GM21529 (cell line): ENCODE measurements at regions not wholly inside any gene's neighbourhood (a gene's known extent, or its start where the extent isn't known, plus 50 kb on each side); places are given as distances from the start of the nearest gene placed in this dataset.
"Not testable (repeated sequence)": the region's sequence is repeated elsewhere in the genome, so short reads cannot be mapped to it uniquely, and the experiment has no call there.

Experiments
- ATAC-seq: cut with Tn5 transposase; IDR thresholded peaks from one replicate; pipeline ENCODE4 v1.9.1; 2021; ENCODE audit not compliant: unreplicated experiment

DNA sequence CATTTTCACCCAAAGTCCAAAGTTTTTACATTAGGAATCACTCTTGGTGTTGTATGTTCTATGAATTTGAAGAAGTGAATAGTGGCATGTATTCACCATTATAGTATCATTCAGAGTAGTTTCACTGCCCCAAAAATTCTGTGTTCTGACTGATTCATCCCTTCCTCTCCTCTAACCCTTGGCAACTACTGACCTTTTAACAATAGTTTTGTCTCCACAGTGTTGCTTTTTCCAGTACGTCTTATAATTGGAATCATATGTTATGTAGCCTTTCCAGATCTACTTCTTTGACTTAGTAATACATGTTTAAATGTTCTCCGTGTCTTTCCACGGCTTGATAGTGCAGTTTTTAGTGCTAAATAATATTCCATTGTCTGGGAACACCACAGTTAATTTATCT is 379.0 kb upstream of the SGO1 start:
- no peak for ATAC-seq

DNA sequence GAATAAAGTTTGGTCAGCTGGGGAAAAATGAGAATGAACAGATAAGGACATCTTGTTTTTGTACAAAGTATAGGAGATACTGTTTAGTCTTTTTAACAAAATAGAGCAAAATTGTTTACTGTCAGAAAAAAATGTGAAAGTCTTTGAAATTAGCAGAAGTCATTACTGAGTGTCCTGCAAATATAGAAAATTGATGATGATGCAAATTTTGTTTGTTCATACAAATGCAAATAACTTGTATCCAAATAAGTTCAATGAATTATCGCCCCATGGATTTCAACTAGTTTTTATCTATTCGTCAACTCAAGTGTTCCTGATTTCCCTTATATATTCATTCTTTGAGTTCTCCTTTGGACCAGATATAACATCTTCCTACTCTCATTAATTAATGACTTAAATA is 378.0 kb upstream of the SGO1 start:
- no peak for ATAC-seq

DNA sequence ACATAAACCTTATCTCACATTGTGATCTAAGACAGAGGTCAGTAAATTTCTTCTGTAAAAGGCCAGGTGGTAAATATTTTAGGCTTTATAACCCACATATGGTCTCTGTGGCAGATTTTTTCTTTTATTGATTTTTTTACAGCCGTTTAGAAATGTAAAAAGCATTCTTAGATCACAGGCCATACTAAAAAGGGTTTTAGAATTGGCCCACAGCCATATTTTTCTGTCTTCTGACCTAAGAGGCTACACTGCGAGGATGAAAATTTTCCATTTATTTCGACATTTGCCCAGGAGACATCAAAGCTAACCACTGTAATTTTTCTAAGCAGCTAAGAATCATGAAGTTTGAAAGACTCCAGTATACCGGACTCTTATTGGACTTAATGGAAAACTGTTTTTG is 377.2 kb upstream of the SGO1 start:
- no peak for ATAC-seq

DNA sequence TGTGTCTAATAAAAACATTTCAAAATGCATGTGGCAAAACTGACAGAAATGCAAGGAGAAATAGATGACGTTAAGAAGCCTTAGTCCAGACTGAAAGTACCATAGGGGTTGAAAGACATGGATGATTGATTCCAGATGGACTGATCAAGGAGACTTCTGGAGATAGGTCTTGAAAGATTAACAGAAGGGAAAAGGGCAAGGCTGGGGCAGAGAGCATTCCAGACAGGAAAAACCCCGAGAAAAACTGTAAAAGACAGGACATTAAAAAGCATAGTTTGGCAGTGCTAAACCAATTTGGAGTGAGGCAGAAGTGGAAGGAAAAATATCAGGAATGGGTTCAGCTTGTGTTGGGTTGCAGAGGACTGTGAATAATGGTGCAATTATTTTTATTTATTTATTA is 375.2 kb upstream of the SGO1 start:
- ATAC-seq = no peak

DNA sequence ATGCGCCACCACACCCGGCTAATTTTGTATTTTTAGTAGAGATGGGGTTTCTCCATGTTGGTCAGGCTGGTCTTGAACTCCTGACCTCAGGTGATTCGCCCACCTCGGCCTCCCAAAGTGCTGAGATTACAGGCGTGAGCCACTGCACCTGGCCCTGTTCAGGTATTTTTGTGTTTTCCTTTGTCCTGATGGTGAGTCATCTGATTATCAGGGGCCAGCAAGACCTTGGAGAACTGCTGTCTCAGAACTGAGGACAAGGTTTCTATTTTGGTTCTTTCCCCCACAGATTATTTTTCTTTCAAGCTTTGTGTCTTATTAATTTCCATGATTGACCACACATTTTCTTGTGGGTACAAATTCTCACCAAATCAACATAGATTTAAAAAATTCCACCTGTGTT is 374.4 kb upstream of the SGO1 start:
- not testable (repeated sequence) for ATAC-seq

- ATAC-seq = no peak
Observed at GRCh38 chr3:20558161-20558560, 372.2 kb upstream of the SGO1 start.

GRCh38 chr3:20556661-20557060 is 370.7 kb upstream of the SGO1 start:
- ATAC-seq = no peak

- ATAC-seq = no peak
Observed at GRCh38 chr3:20552605-20553275, 366.7 kb upstream of the SGO1 start.

DNA sequence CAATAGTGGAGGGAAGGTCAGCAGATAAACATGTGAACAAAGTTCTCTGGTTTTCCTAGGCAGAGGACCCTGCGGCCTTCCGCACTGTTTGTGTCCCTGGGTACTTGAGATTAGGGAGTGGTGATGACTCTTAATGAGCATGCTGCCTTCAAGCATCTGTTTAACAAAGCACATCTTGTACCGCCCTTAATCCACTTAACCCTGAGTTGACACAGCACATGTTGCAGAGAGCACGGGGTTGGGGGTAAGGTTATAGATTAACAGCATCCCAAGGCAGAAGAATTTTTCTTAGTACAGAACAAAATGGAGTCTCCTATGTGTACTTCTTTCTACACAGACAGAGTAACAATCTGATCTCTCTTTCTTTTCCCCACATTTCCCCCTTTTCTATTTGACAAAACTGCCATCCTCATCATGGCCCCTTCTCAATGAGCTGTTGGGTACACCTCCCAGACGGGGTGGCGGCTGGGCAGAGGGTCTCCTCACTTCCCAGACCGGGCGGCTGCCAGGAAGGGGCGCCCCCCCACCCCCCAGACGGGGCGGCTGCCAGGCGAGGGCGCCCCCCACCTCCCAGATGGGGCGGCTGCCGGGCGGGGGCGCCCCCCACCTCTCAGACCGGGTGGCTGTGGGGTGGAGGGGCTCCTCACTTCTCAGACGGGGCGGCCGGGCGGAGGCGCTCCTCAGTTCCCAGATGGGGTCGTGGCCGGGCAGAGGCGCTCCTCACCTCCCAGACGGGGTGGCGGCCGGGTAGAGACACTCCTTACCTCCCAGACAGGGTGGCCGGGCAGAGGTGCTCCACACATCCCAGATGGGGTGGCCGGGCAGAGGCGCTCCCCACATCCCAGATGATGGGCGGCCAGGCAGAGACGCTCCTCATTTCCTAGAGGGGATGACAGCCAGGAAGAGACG is 361.6 kb upstream of the SGO1 start:
- ATAC-seq = not testable (repeated sequence)

DNA sequence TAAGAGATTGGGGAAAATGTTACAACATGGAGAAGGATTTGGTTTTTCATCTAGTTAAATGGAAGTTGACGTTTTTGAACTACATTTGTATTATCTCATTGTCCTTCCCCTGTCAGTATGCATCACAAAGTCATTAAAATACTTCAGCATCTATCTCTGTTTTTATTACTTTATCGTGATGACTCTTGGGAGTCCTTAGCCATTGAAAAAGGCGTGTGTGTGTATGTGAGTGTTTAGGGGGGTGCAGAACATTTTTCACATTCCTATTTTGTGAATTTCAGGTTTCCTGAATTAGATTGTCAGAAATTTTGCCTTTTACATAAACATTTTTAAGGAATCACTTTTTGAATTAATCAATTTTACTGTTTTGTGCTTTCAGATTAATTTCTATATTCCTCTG is 360.6 kb upstream of the SGO1 start:
- no peak for ATAC-seq

DNA sequence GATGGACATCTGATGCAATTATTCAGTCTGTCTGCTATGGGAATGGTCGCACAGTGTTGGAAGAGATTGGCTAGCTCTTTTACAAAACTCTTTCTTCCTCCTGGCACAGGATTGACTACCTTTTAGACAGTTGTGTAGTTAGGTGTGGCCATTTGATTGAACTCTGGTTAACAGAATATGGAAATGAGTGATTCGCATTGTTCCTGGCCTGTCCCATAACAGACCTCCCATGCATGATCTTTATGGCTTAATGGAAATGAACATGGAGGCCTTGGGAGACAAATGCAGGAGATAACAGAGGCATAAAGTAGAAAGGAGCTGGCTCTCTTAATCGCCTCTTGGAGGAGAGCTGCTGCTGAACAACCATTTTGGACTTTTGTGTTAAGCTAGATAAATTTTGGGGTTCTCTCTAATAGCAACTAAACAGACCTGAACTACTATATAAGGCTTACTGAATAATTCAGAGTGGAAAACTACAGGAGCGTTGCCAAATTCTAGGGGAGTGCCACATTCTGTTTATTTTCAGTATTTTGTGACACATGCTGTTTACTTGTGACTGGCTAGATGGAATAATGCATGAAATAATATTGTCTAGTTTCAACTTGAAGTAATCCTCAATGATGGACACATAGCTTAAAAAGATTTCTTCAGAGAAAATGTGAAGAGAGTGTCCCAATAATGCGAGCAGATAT is 357.7 kb upstream of the SGO1 start:
- ATAC-seq = no peak

DNA sequence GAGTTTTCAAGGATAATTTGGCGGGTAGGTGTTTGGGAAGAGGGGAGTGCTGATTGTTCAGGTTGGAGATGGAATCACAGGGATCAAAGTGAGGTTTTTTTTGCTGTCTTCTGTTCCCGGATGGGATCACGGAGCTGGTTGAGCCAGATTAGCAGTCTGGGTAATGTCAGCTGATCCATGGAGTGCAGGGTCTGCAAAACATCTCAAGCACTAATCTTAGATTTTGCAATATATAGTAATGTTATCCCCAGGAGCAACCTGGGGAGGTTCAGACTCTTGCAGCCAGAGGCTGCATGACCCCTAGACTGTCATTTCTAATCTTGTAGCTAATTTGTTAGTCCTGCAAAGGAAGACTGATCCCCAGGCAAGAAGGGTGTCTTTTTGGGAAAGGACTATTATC is 354.1 kb upstream of the SGO1 start:
- no peak for ATAC-seq

DNA sequence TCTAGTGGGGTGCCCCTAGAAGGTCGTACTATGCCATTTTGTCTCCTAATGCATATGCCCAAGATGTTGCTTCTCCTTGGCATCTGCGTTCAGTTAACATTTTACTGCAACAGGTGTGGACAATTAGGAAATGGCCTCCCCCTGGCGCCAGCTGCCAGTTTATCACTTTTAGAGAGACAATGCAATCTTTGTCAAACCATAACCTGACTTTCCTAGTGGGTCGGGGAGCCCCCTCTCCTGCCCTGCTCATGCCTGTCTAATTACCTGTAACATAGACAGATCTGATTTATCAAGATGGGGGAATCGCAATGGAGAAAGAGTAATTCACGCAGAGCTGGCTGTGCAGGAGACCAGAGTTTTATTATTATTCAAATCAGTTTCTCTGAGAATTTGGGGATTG is 353.7 kb upstream of the SGO1 start:
- ATAC-seq = no peak

DNA sequence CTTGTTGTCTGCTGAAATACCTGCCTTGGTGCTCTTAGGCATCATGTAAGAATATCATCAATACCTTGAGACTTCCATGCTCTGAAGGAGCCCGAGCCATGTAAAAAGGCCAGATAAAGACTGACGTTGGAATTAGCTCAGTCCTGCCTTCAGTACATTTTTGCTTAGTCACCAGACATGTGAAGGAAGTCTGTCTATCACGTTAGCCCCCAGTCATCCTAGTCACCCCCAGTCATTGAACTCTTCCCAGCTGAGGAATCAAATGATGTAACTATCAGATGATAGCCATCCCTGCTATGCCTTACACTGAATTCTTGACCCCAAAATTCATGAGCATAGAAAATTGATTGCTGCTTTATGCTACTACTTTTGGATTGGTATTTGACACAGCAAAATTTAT is 351.2 kb upstream of the SGO1 start:
- no peak for ATAC-seq

DNA sequence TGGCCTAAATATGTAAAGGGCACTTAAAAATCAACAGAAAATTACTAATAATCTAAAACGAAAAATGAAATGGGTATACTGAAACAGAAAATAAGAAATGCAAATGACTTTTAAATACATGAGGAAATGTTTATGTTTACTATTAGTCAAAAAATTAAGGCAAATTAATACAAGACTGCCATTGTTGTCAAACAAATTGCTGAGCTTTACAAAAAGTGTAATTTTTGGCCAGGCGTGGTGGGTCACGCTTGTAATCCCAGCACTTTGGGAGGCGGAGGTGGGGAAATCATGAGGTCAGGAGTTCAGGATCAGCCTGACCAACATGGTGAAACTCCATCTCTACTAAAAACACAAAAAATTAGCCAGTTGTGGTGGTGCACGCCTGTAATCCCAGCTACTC is 343.9 kb upstream of the SGO1 start:
- no peak for ATAC-seq

DNA sequence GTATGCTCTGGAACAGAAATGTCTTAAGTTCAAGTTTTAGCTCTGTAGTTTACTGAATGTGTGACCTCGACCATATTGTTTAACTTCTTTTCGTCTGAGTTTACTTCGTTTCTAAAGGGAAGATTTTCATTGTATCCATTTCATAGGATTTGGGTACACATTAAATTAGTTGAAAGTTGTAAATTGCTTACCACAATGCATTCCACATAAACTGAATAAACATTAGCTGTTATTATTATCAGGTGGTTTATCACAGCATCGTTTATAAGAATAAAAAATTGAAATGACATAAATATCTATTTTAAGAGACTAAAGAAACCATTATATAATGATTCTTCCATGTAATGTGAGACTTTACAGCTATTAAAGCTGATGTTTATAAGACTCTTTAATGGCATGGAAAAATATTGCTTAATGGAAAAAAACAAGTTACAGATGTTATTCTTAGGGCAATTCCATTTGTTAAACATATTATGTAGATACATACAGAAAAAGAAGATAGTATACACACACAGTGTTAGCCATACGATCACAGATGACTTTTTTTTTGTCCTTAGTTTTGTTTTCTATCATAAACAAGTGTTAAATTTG is 342.3 kb upstream of the SGO1 start:
- ATAC-seq = no peak

- ATAC-seq = no peak
Observed at GRCh38 chr3:20527368-20527767, 341.4 kb upstream of the SGO1 start.

DNA sequence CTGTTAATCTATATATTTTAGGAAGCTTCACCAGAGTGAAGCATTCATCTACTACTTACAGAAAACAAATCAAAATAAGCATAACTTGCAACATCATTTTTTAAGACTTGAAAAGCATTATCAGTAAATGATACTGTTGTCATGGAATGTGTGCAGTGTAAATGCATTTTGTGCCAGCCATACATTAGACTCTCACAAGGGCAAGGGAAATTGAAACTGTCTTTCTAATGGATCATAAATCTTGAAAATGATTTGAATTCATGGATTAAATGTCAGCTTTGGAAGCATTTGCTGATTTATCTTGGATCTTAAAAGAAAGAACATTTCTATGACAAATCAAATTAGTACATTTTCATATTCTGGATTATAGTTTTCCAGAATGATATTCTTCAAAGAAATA is 338.3 kb upstream of the SGO1 start:
- no peak for ATAC-seq

- no peak for ATAC-seq
Observed at GRCh38 chr3:20523293-20523692, 337.3 kb upstream of the SGO1 start.

GRCh38 chr3:20517316-20517715 is 331.3 kb upstream of the SGO1 start:
- not testable (repeated sequence) for ATAC-seq

- no peak for ATAC-seq
Observed at GRCh38 chr3:20516311-20516710, 330.3 kb upstream of the SGO1 start.

DNA sequence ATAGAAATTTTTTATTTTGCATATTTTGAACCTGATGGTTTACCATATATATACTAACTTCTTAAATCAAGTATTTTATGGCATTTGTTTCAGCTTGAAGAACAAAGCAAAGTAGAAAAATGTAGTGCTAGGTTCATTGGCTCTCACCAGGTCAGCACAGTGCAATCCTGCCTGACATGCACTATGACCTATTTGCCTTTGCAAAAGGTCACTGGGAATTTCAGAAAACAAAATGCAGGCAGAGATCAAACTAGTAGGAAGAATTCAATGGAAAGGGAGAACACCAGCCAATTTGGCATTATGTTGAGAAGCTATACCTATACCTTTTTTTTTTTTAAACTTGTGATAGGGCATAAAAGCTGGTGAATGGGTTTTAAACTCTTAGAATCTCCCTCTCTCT is 329.8 kb upstream of the SGO1 start:
- ATAC-seq = no peak
